Stimulated activated naive CD8-positive, alpha-beta T cell treated with anti-CD3 and anti-CD28 coated beads, Interleukin-15, Interleukin-2, amounts not matched to agents 100 U/mL and 50 U/mL, for 24 hours (primary cell): ENCODE measurements at regions not wholly inside any gene's neighbourhood (a gene's known extent, or its start where the extent isn't known, plus 50 kb on each side); places are given as distances from the start of the nearest gene placed in this dataset.
"Not testable (repeated sequence)": the region's sequence is repeated elsewhere in the genome, so short reads cannot be mapped to it uniquely, and the experiment has no call there.

Source experiments
- ATAC-seq: fragments of 150-1000 bp; cut with Tn5 transposase; one replicate; pipeline ENCODE4 v1.10.0; 2021
- DNase-seq: peaks from one replicate; pipeline ENCODE4 v3.0.0; 2021

GRCh38 chr6:154923199-154923869, 71.8 kb upstream of the TIAM2 start:
- DNase-seq (no peak), ATAC-seq (no peak)

- no peak for ATAC-seq
- no peak for DNase-seq
These were observed 70.0 kb upstream of the TIAM2 start for GRCh38 chr6:154925130-154925529.

GRCh38 chr6:154926366-154926765, 68.7 kb upstream of the TIAM2 start:
- DNase-seq (no peak), ATAC-seq (no peak)

- DNase-seq (peak; percentile 75), ATAC-seq (peak; percentile 42)
These were observed 66.7 kb upstream of the TIAM2 start for GRCh38 chr6:154928325-154928922.

- ATAC-seq = no peak
These were observed 64.7 kb upstream of the TIAM2 start for GRCh38 chr6:154930451-154930851.

GRCh38 chr6:154931711-154932424, 63.2 kb upstream of the TIAM2 start:
- ATAC-seq = no peak
- DNase-seq = no peak

More at GRCh38 chr6:154930451-154930851, 64.7 kb upstream of the TIAM2 start:
- DNase-seq = no peak

GRCh38 chr6:154932515-154933027, 62.5 kb upstream of the TIAM2 start:
- ATAC-seq (no peak), DNase-seq (no peak)

- ATAC-seq (no peak), DNase-seq (no peak)
These were observed 61.8 kb upstream of the TIAM2 start for GRCh38 chr6:154933181-154933827.

GRCh38 chr6:154937306-154938220, 57.6 kb upstream of the TIAM2 start:
- no peak for DNase-seq
- ATAC-seq = no peak

GRCh38 chr6:154938221-154938580, 56.9 kb upstream of the TIAM2 start:
- ATAC-seq = no peak

GRCh38 chr6:154938727-154939285, 56.3 kb upstream of the TIAM2 start:
- not testable (repeated sequence) for DNase-seq, ATAC-seq

More at GRCh38 chr6:154938221-154938580, 56.9 kb upstream of the TIAM2 start:
- DNase-seq = no peak

- DNase-seq (no peak), ATAC-seq (no peak)
These were observed 52.3 kb upstream of the TIAM2 start for GRCh38 chr6:154942770-154943169.

GRCh38 chr6:154945271-154945890, 49.7 kb upstream of the TIAM2 start:
- no peak for DNase-seq
- ATAC-seq = no peak
